Amygdala (tissue), 56 donors: ENCODE measurements at regions not wholly inside any gene's neighbourhood (a gene's known extent, or its start where the extent isn't known, plus 50 kb on each side); places are given as distances from the start of the nearest gene placed in this dataset.

Source experiments
- DNase-seq, 56 donors: peaks; one replicate each; lab custom pipeline; 2025; lab: John Stamatoyannopoulos, UW

DNA sequence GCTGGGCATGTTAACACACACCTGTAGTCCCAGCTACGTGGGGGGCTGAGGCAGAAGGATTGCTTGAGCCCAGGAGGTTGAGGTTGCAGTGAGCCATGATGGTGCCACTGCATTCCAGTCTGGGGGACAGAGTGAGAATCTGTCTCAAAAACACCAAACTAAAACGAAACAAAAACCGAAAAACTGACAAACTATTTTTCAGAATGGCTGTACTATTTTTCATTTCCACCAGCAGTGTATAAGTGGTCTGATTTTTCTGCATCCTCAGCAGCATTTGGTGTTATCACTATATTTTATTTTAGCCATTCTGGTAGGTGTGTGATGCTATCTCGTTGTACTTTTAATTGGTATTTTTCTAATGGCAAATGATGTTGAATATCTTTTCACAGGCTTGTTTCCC lies 95.2 kb downstream of the PDCL3 start:
- no peak for DNase-seq

DNA sequence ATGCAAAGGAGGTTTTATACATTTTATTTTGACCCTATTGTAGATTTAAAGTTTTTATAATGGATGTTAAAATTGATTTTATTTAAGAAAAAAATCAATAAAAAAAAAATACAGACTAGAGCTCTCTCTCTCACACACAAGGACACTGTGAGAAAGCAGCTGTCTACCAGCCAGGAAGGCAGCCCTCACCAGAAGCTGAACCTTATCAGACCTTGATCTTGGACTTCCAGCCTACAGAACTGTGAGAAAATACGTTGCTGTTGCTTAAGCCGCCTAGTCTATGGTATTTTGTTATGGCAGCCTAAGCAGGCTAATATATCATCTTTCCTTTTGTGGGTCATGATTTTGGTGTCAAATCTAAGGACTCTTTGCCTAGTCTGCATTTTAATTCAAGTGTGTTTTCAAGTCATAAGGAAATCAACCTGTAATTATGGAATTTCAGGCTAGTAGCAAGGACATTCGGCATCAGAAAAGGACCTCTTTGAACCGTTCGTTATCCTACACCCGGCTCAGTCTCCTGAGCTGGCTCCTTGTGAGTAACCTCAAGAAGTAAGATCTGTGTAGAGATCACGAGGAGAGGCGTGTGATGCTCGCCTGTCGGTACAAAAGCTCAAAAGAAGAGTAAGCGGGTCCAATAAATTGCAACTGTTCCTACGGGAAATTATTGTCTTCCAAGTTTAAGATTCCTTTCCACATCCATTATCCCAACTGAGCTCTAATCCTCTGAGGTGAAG lies 98.2 kb downstream of the PDCL3 start:
- no peak for DNase-seq

GRCh38 chr2:100662866-100663265 lies 100.1 kb downstream of the PDCL3 start:
- DNase-seq: no peak

DNA sequence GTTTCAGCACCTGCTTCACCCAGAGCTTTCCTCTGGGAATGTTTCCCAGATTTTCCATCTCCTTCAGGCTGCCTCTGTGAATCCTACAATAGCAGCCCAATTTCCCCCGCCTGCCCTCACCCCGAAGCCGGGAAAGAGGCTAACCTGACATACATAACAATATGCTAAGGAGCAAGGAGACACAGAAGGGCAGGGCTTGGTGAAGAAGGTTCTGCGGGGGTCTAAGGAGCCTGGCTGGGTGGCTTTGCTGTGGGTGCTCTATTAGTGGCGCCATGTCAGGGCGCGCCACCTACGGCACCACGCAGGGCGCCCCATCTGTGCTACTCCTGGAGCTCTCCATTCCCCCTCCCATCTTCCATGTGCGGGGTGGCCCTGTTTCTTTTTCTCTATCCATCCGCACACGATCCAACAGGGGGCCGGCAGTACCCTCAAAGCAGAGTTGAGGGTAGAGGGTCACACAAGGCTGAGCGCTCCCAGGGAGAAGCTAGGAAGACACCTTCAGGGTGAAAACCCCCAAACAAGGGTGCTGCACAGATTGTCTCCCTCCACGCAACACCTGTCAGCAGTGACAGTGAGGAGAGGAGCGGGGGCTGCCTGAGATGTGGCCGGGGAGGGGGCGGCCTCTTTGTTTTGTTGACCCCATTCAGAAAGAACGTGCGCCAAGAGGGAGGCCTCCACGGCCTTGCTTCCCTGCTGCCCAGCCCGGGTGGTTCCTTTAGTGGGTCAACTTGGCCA lies 101.4 kb downstream of the PDCL3 start:
- DNase-seq: no peak

DNA sequence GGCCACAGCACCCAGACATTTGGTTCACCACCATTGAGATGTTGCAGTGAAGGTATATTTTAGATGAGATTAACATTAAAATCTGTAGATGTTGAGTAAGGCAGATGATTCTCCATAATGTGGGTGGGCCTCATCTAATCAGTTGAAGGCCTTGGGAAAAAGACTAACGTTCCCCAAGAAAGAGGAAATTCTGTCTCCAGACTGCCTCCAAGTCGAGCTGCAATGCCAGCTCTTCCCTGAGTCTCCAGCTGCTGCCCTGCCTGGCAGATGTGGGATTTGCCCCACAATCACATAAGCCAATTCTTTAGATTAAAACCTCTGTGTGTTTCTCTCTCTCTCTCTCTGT lies 101.9 kb downstream of the PDCL3 start:
- no peak for DNase-seq

DNA sequence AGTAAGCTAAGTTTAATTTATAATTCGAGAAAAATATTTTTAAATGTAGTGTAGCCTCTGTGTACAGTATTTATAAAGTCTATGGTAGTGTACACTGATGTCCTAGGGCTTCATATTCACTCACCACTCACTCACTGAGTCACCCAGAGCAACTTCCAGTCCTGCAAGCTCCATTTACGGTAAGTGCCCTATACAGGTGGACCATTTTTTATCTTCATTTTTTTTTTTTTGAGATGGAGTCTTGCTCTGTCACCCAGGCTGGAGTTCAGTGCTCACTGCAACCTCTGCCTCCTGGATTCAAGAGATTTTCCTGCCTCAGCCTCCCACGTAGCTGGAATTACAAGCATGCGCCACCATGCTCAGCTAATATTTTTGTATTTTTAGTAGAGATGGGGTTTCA lies 104.2 kb downstream of the PDCL3 start:
- DNase-seq: no peak

DNA sequence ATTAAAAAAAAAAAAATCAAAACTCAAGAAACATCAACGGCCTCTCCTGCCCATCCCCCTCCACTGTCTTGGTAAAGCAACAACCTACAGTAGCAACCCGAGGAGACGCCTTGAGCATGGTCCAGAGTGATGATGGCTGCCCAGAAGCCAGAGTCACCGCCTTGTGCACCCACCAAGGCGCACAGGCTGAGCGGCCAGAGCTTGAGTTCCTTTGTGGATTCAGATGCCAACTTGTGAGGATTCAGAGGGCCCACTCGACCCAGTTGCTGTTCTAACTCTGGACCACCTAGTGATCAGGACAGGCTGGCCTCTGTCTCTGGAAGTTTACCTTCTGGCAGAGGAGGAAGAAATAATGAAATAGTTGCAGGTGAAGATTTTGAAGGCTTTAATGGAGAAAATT lies 105.0 kb downstream of the PDCL3 start:
- no peak for DNase-seq

DNA sequence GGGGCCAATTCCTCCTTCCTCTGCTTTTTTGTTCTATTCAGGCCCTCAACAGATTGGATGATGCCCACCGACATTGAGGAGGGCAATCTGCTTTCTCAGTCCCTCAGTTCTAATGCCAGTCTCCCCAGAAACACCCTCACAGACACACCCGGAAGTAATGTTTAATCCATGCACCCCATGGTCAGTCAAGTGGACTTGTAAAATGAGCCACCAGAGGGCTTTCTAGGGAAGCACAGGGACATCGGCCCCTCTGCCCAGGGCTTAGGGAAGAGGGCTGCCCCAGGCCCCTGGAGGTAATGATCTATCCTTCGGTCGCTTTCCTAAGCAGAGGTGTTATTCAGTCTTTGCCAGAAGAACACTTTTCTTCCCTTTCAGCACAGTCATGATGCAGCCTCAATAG lies 107.4 kb downstream of the PDCL3 start:
- DNase-seq: no peak

DNA sequence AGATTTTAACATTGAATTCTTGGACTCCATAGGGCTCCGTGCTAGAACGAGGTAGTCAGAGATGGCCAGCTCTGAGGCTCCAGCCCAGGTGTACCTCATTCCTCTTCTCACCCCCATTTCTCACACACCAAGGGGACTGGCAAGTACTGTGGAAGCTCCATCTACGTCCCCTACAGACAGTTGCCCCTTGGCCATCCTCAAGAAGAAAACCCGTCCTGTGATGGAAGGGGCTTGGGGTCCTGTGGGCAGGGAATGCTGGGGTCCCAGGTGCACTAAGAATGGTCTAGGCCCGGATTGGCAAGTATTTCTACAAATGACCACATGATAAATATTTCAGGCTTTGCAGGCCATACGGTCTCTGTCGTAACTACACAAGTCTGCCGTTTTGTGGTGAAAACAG lies 110.3 kb downstream of the PDCL3 start:
- no peak for DNase-seq

DNA sequence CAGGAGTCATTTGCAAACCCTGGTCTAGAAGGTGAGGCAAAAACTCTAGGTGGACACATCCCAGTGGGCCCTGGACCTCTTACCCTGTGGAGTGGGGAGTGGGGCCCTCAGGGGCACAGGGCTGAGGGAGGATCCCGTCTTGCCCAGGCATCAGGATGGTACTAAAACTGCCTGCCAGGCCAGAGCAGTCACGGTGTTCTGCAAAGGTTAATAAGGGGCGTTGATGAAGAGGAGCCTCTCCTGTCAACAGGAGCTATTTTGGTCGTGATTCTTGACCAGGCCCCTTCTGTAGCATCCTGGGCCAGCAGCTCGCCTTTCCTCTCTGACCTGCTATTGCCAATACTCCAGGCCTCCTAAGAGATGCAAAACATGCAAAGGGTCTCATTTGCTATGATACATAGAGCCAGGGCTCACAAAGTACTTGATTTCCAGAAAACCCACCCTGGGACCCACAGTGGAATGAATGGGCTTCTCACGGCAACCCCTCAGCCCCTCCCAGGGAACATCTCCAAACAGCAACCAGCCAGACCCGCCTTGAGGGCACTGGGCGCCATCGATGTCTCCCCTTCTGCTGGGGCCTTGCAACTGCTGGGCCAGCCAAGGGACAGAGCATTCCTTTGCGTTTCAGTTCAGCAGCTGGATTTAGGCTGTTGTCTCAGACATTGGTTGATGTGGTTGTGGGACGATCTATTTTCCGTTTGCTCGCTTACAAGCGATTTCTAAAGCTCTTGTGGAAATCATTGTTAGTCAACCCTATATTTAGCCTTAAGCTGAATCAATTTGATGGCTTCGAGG lies 111.1 kb downstream of the PDCL3 start:
- DNase-seq: peak in 1 of 56 donors; percentile 4

GRCh38 chr2:100674666-100675065 lies 111.9 kb downstream of the PDCL3 start:
- peak in 21 of 56 donors; percentile 2 to 51 (median 18) for DNase-seq

GRCh38 chr2:100675373-100675772 lies 112.6 kb downstream of the PDCL3 start:
- DNase-seq: no peak

- DNase-seq: no peak
Observed at GRCh38 chr2:100675855-100676254, 113.1 kb downstream of the PDCL3 start.

GRCh38 chr2:100676346-100676745 lies 113.6 kb downstream of the PDCL3 start:
- DNase-seq: no peak

- DNase-seq: no peak
Observed at GRCh38 chr2:100677611-100678185, 114.9 kb downstream of the PDCL3 start.

DNA sequence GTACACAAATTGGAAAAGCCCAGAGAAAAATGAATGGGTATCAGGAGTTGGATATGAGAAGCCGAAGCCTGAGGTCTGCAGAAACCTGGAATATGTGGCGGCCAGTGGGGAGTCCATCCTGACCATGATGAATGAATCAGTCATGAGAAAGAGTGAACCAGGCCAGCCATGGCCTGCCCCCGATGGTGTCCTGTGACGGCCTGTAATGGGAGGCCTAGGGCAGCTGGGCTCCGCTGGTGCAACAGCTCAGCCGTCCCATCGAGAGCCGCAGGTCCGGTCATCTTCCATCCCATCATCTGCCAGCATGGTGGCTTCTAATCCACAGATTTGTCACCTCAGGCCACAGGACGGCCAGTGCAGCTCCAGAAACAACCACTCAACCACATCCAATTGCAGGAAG lies 116.4 kb downstream of the PDCL3 start:
- no peak for DNase-seq

DNA sequence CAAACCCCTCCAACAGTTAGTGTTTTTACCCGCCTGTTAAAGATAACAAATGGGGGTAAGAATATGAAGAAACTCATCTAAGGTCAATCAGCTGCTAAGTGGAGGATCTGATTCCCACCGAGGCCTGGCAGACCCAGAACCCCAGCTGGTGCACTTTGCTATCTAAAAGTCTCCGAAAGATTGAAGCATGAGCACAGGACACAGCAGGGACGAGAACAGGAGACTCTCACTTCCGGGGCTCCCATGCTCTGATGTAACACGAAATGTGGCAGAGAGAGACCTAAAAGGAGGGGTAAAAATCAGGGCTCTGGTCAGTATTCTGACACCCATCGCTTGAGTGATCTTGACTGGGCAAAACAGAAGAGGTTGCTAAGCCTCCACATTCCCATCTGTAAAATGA lies 119.7 kb downstream of the PDCL3 start:
- DNase-seq: no peak

- no peak for DNase-seq
Observed at GRCh38 chr2:100683231-100683630, 120.4 kb downstream of the PDCL3 start.

GRCh38 chr2:100691846-100692245 lies 128.1 kb upstream of the NPAS2 start:
- DNase-seq: no peak

GRCh38 chr2:100692381-100692780 lies 127.6 kb upstream of the NPAS2 start:
- no peak for DNase-seq

GRCh38 chr2:100692906-100693305 lies 127.0 kb upstream of the NPAS2 start:
- DNase-seq: no peak
